HL-60/S4 treated with phorbol 12-myristate 13-acetate at 8.2 ng/mL for 4 days and 3 days (cell line): ENCODE measurements at regions not wholly inside any gene's neighbourhood (a gene's known extent, or its start where the extent isn't known, plus 50 kb on each side); places are given as distances from the start of the nearest gene placed in this dataset.

Source experiments
- in situ Hi-C: fragments of 300-500 bp; cut with MboI; formaldehyde crosslinking; loops from 2 replicates; pipeline ENCODE4 v1.15.0; 2022; ENCODE audit warnings: low sequenced_read_pairs

- in situ Hi-C loops: no loop called here
Observed at GRCh38 chr2:14288016-14288415, 344.5 kb upstream of the LRATD1 start.

- in situ Hi-C loops: no loop called here
Observed at GRCh38 chr2:14292964-14293363, 339.6 kb upstream of the LRATD1 start.

GRCh38 chr2:14297340-14297739 is 335.2 kb upstream of the LRATD1 start:
- in situ Hi-C loops: no loop called here

DNA sequence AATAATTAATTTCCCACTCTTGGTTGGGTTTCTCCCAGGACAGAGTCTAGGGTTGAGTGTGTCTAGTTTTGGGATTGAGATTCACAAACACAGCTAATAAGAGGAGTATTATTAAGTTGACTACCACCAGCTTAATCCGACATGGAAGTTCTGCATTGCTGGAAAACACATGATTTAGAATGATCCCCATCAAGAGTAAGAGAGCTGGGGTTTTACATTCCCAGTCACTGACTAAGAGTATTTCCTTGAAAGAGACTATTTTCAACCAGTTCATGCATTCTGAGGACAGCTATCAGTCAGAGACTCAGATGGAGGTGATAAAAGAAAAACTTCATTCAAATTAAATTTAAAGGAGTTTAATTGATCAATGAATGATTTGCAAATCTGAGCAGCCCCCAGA is 334.6 kb upstream of the LRATD1 start:
- in situ Hi-C loops: no loop called here

- in situ Hi-C loops: no loop called here
Observed at GRCh38 chr2:14301331-14301730, 331.2 kb upstream of the LRATD1 start.

- in situ Hi-C loops: no loop called here
Observed at GRCh38 chr2:14303366-14304115, 329.0 kb upstream of the LRATD1 start.

GRCh38 chr2:14304326-14304725 is 328.2 kb upstream of the LRATD1 start:
- in situ Hi-C loops: no loop called here

GRCh38 chr2:14306268-14306861 is 326.2 kb upstream of the LRATD1 start:
- in situ Hi-C loops: no loop called here

- in situ Hi-C loops: no loop called here
Observed at GRCh38 chr2:14313341-14313740, 319.2 kb upstream of the LRATD1 start.

DNA sequence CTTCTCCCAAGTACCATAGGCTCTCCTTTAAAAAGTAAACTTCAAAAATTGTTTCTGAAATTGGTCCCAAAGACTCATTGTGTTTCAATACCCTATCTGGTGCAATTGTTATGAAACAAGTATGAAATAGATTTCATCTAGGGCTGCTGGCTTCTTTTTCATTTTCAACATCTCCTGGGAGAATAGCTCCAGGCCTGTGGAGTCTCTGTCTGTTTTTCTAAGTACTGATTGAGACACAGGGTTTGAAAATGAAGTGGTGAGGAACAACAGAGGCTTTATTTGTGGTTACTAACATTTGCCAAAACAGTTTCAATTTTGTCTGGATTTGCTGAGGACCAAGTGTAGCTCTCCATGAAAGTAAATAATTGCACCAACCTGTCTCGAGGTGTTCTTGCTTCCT is 315.9 kb upstream of the LRATD1 start:
- in situ Hi-C loops: no loop called here

- in situ Hi-C loops: no loop called here
Observed at GRCh38 chr2:14321357-14321756, 311.2 kb upstream of the LRATD1 start.

DNA sequence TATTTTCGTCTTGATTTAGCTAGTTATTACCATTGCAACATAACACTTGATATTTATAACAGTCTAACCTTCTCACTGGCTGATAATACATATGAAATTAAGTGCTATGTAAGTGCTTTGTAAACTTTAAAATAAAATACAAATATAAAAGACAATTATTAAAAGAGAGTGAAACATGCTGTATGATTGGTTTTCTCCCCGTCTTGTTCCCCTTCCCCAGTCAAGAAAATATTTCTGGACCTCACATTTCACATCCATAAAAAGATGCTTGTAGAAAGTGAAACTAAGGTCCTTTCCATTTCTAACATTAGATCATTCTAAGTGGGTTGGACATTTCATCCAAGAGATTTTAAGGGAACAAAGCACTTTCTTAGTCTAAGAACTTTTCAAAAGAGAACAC is 310.2 kb upstream of the LRATD1 start:
- in situ Hi-C loops: no loop called here

DNA sequence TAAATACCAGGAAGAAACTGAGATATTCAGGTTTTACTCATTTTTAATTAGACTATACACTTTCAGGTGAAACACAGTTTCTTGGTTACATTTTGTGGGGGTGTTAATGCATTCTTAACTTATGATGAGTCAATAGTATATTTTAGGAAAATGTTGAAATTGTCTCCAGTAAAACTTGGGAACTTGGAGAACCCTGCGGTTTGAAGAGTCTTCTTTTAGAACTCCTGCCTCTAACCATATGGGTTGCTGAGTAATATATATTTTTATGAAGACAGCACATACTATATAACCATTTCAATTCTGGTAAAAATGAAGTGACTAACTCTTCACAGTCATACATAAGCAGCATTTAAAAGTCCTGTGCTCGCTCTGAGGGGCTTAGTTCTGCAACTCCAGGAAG is 308.2 kb upstream of the LRATD1 start:
- in situ Hi-C loops: no loop called here

- in situ Hi-C loops: no loop called here
Observed at GRCh38 chr2:14330884-14331283, 301.6 kb upstream of the LRATD1 start.

GRCh38 chr2:14336759-14337382 is 295.6 kb upstream of the LRATD1 start:
- in situ Hi-C loops: no loop called here

DNA sequence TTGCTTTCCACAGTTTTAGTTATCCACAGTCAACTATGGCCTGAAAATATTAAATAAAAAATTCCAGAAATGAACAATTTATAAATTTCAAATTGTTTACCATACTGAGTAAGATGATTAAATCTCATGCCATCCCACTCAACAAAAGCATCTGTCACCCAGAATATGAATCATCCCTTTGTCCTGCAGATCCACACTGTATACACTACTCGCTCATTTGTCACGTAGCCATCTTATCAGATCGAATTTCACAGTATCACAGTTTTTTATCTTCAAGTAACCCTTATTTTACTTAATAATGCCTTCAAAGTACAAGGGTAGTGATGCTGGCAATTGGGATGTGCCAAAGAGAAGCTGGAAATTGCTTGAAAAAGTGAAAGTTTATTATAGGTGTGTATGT is 291.8 kb upstream of the LRATD1 start:
- in situ Hi-C loops: no loop called here

DNA sequence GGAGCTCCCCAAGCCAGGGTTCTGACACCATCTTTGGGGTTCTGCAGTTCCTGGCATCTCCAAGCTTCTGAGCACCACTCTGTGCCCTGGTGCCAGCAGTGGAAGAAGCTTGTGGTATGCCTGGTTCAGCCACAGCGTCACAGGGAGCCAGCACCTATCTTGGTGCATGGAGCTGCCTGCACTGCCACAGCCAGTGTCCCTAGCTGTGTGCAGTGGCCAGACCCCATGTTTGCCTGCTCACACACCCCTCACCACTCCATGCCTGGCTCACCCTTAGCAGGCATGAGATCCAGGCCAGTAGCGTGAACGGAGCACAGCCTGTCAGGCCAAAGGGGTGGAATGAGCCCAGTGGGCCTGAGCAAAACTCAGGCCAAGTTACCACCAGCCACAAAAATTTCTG is 290.2 kb upstream of the LRATD1 start:
- in situ Hi-C loops: no loop called here

- in situ Hi-C loops: no loop called here
Observed at GRCh38 chr2:14344355-14344754, 288.2 kb upstream of the LRATD1 start.

DNA sequence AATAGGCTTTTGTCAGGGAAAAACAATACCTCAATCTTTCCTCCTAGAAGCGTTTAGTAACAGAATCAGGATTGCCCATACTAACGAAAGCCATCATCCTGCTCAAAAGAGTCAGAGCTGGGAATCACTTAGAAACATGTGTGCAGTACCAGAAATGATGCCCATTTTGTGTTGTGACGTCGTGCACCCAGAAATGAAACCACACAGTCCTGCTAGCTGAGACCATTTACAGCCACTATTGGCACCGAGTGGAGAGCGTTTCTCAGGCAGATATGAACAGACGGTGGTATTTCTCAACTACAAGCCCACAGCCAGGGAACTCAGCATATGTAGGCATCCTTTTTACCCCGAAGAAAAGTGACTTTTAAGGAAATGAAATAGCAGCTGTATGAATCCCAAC is 284.3 kb upstream of the LRATD1 start:
- in situ Hi-C loops: no loop called here

- in situ Hi-C loops: no loop called here
Observed at GRCh38 chr2:14350856-14351255, 281.7 kb upstream of the LRATD1 start.

DNA sequence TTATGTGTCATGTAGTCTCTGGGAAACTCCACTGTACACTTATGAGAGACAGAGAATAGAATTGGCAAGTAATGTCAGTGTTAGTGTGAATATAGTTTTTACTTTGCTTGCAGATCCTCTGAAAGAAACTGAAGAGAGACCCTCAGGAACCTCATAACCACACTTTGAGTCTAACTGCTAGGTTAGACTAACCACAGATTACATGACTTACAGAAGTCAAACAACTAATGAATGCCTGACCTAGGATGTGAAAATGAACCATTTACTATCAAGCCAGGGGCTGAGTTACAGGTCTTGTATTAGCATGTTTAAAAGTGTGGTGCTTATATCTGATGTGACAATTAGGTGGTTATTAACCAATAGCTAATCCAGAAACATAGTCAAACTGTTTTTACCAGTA is 280.4 kb upstream of the LRATD1 start:
- in situ Hi-C loops: no loop called here

DNA sequence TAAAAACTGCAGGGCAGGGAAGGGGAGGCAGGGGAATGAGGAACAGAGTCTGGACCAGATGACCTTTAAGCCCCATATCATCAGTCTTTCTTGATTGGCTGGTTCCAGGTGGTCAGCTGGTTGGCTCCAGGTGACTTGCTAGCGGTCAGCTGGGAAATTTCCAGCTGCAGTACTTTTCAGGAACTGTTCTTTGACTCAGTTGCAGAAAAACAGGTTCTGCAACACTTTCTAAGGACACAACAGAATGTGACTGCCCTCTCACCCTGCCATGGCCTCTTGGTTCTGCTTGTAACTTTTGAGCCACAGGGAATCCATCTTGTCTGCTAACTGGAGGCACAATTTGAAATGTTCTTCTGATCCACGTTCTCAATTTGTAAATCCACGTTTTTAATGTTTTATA is 278.3 kb upstream of the LRATD1 start:
- in situ Hi-C loops: no loop called here
